GM12873 (cell line): ENCODE measurements at regions not wholly inside any gene's neighbourhood (a gene's known extent, or its start where the extent isn't known, plus 50 kb on each side); places are given as distances from the start of the nearest gene placed in this dataset.

Experiments used
- TF ChIP-seq, protein P1 (sequence below): IDR thresholded peaks from 2 replicates; pipeline ENCODE4 v1.5.1; 2012; ENCODE audit warnings: low read depth, mild to moderate bottlenecking, moderate library complexity, low read length, control low read depth; ENCODE audit not compliant: insufficient read depth; ENCODE audit errors: missing control alignments

GRCh38 chr13:76775088-76775740 is 111.0 kb downstream of the KCTD12 start:
- TF ChIP-seq, protein P1, sequence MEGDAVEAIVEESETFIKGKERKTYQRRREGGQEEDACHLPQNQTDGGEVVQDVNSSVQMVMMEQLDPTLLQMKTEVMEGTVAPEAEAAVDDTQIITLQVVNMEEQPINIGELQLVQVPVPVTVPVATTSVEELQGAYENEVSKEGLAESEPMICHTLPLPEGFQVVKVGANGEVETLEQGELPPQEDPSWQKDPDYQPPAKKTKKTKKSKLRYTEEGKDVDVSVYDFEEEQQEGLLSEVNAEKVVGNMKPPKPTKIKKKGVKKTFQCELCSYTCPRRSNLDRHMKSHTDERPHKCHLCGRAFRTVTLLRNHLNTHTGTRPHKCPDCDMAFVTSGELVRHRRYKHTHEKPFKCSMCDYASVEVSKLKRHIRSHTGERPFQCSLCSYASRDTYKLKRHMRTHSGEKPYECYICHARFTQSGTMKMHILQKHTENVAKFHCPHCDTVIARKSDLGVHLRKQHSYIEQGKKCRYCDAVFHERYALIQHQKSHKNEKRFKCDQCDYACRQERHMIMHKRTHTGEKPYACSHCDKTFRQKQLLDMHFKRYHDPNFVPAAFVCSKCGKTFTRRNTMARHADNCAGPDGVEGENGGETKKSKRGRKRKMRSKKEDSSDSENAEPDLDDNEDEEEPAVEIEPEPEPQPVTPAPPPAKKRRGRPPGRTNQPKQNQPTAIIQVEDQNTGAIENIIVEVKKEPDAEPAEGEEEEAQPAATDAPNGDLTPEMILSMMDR = no peak

DNA sequence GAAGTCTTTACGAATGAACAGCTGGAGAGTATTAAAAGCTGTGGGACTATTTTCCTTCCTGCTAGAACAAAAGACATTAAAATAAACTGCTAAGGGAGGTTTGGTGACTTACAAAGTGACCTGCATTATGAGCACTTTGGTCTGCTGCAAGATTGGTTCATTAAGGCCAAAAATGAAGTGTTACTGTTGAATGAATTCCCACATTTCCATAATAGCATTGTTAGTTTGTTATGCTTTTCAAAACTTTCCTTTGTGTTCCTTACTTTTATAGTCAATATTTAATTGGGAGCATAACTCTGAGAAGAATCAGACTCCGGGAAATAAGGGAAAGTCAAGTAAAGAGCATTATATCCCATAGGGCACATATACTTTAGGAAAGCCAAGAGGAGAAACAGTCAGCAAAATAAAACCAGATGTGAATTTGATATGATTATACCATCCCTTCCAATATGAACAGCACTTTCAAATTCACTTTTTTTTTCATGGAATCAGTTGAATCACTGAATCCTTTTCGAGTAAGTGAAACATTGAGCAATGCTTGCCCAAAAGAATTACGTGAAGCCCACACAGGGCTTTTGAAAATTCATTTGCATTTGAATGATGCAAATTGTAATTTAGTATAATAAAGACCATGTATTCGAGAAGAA is 112.6 kb downstream of the KCTD12 start:
- TF ChIP-seq, protein P1 = no peak

DNA sequence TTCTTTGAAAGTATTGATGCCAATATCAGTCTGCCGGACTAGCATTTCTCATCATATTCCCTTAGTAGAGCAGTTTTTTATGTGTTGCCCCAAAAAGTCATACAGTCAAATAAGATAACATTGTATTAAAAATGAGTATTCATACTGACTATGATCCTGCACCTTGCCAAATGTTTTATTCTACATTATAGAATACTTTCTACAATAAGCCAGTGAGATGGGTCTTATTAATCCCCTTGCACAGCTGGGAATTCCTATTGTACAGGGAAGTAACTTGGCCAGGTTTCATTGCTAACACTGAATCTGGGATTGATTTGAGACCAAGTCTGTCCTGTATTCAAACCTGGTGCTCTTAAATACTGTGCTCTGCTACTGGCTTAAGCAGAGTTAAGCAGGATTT is 114.0 kb downstream of the KCTD12 start:
- TF ChIP-seq, protein P1 = no peak

- TF ChIP-seq, protein P1 = no peak
Measured at GRCh38 chr13:76769271-76769791, 116.9 kb downstream of the KCTD12 start.

DNA sequence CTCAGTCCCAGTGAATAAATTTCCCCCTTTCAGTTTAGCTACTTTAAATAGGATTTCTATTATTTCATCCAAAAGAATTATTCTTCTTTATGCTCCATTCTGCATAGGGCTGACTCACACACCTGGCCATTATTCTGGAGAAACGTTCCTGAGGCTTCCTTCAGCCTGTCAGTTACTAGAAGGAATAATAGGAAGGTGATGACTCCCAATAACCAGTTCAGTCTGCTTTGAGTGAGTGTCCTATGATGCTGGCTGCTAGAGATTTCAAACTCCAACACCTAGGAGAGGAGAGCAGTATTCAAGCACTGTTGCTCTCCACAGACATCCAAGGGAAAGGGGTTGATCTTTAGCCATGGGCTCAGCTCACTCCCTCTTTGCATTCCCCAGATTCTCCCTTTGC is 117.8 kb downstream of the KCTD12 start:
- TF ChIP-seq, protein P1 = no peak

- TF ChIP-seq, protein P1 = no peak
Measured at GRCh38 chr13:76764916-76765315, 121.3 kb downstream of the KCTD12 start.

DNA sequence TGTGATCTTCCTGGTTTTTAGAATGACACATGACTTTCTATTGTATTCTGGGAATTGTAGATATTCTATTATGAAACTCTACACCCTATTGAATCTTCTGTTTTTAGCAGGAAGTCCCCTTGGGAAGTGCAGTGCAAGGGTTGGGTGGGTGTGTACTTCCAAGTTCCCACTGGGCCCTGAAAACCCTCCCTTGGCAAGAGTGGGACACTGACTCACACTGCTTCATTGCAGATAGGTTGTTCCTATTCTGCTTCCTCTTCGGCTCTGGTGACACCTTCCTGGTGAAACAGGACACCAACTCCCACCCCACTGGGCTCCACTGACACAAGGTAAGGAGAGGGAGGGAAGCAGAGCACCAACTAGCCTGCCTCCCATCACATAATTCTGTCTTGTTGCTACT is 121.8 kb downstream of the KCTD12 start:
- TF ChIP-seq, protein P1 = no peak
